SK-N-SH treated with all-trans-retinoic acid at 6 μM for 48 hours (cell line): ENCODE measurements at regions not wholly inside any gene's neighbourhood (a gene's known extent, or its start where the extent isn't known, plus 50 kb on each side); places are given as distances from the start of the nearest gene placed in this dataset.

Experiments used
- CSDC2 ChIP-seq: fragments of 250-450 bp; sonication (Bioruptor Pico); IDR thresholded peaks from 2 replicates; pipeline ENCODE4 v1.5.0; 2020; ENCODE audit warnings: mild to moderate bottlenecking, moderate library complexity
- ISL1 ChIP-seq: fragments of 250-450 bp; sonication (Bioruptor Pico); IDR thresholded peaks from 2 replicates; pipeline ENCODE4 v2.1.2; 2022; ENCODE audit warnings: mild to moderate bottlenecking, moderate library complexity
- OSR1 ChIP-seq: fragments of 250-450 bp; sonication (Bioruptor Pico); IDR thresholded peaks from 2 replicates; pipeline ENCODE4 v1.8.0; 2022; ENCODE audit warnings: moderate library complexity, mild to moderate bottlenecking, inconsistent platforms
- ZFP30 ChIP-seq: fragments of 450-650 bp; formaldehyde crosslinking; IDR thresholded peaks from 2 replicates; pipeline ENCODE4 v1.5.0; 2022; ENCODE audit warnings: mild to moderate bottlenecking, moderate library complexity

- TF ChIP-seq ZFP30 (CRISPR knock-in tag) (no peak), ISL1 (CRISPR knock-in tag) (no peak), CSDC2 (CRISPR knock-in tag) (no peak), OSR1 (no peak)
These were observed 262.1 kb upstream of the ST6GAL2 start for GRCh38 chr2:107148055-107148454.
